Heart right ventricle (tissue), 16 donors: ENCODE measurements at regions not wholly inside any gene's neighbourhood (a gene's known extent, or its start where the extent isn't known, plus 50 kb on each side); places are given as distances from the start of the nearest gene placed in this dataset.

Experiments
- ATAC-seq, 8 donors: fragments of 200-7000 bp; cut with Tn5 transposase; one replicate each; pipeline ENCODE4 v1.9.1; 2020; ENCODE audit warnings: mild to moderate bottlenecking in 8 of 8, moderate library complexity in 8 of 8, moderate number of reproducible peaks in 1 of 8
- DNase-seq, 2 donors: peaks; one replicate each; pipeline ENCODE4 v3.0.0-alpha.2; 2020
- H3K27ac ChIP-seq, 10 donors: fragments of 200-600 bp; sonication (generic) in 2 of 10; one replicate each; pipeline versions ENCODE4 v1.5.0 to v1.8.0; 2020 to 2022; ENCODE audit warnings: mild to moderate bottlenecking in 3 of 10
- H3K27me3 ChIP-seq, 7 donors: fragments of 200-600 bp; one replicate each; pipeline ENCODE4 v1.8.0; 2021 to 2022; ENCODE audit warnings: mild to moderate bottlenecking in 2 of 7
- H3K36me3 ChIP-seq, 9 donors: fragments of 200-600 bp; sonication (generic) in 1 of 9; one replicate each; pipeline versions ENCODE4 v1.5.0 to v1.8.0; 2020 to 2022; ENCODE audit warnings: mild to moderate bottlenecking in 2 of 9
- H3K4me1 ChIP-seq, 9 donors: fragments of 200-600 bp; sonication (generic) in 1 of 9; one replicate each; pipeline versions ENCODE4 v1.5.0 to v1.8.0; 2020 to 2022; ENCODE audit warnings: mild to moderate bottlenecking in 4 of 9
- H3K4me3 ChIP-seq, 10 donors: fragments of 200-600 bp; sonication (generic) in 2 of 10; one replicate each; pipeline versions ENCODE4 v1.5.0 to v1.8.0; 2020 to 2022; ENCODE audit warnings: mild to moderate bottlenecking in 7 of 10, moderate library complexity in 2 of 10
- H3K9me3 ChIP-seq, 11 donors: fragments of 200-600 bp in 10 of 11; sonication (generic) in 2 of 11; one replicate each; pipeline versions ENCODE4 v1.5.0 to v1.8.0; 2013 to 2022; ENCODE audit warnings: mild to moderate bottlenecking in 2 of 11, control low read depth in 1 of 11, moderate library complexity in 1 of 11
- CTCF ChIP-seq, 9 donors: fragments of 200-600 bp; sonication (generic) in 2 of 9; IDR thresholded peaks; one replicate each; pipeline versions ENCODE4 v1.5.0 to v1.8.0; 2021 to 2022; ENCODE audit warnings: antibody characterized with exemption in 9 of 9, mild to moderate bottlenecking in 5 of 9, moderate library complexity in 1 of 9
- WGBS, 2 donors: extraction: QIAGEN DNeasy Blood & Tissue Kit; methylation state at CpG; one replicate each; pipeline ENCODE4 v1.1.7; 2013; ENCODE audit warnings: inconsistent platforms in 1 of 2; 5-methylcytosine and 5-hydroxymethylcytosine counted together
- intact Hi-C, 10 donors: fragments of 100-400 bp; cut with DNase I; formaldehyde crosslinking; loops; one replicate each; pipeline versions ENCODE4 v1.11.1 to v1.14.2; 2022
- donor health status: Arrhythmogenic right ventricular cardiomyopathy.
- donor health status: ischemic (EF 13 %, LVEDD 7.1; RV severe dilation, severe dysfunction).
- donor health status: healthy with polysubstance abuse.
- donor health status: DM: no; HTN: yes; CAD: no.
- donor health status: DM: no; HTN: no; CAD: no.
- donor health status: ischemic (EF 25% LVEDD 6.9; RV normal size, moderate dysfunction).
- donor health status: ischemic (EF 25% LVEDD 5.7; RV mildly dilated, moderate dysfunction).
- donor health status: healthy.
- donor health status: DM: yes; HTN: yes; CAD: no.
- donor health status: Ischemic cardiomyopathy.
- donor health status: ischemic (EF 35%, LVEDD 5.7; RV mildly dilated, moderate dysfunction).
- donor health status: nonischemic (EF 11% LVEDD 7.7; RV severe dilation, severe dysfunction).
- donor health status: DM: yes; HTN: yes; CAD: no.
- donor health status: PGD.
- donor health status: ischemic (EF 29% LVEDD 5.4; RV normal size, mild dysfunction).
- donor health status: nonischemic (EF 23%, LVEDD 6.1; RV moderate dilation, normal function).

- no peaks in the 10 kb centered on the region for H3K27me3 ChIP-seq
- no peak for DNase-seq
- H3K4me1 ChIP-seq: peaks cover 0 to 11% (median 3%) of the 10 kb centered on the region in 9 donors
- WGBS, 2 donors: 69 to 76% methylated on average over 3 of the region's 3 CpGs
- no peaks in the 10 kb centered on the region for H3K36me3 ChIP-seq
- H3K4me3 ChIP-seq: no peak overlapping the region
- intact Hi-C loops: no loop called here
- no peak for TF ChIP-seq CTCF (IDR thresholded peaks at IDR 0.05)
- no peak overlapping the region for H3K27ac ChIP-seq
- ATAC-seq: no peak
- H3K9me3 ChIP-seq: no peaks in the 10 kb centered on the region
Observed at GRCh38 chr5:125150041-125150669, 403.7 kb upstream of the ZNF608 start.

- Histone ChIP-seq H3K27me3 (no peaks in the 10 kb centered on the region), H3K36me3 (no peaks in the 10 kb centered on the region), H3K27ac (no peak overlapping the region), H3K4me3 (no peak overlapping the region), H3K9me3 (no peaks in the 10 kb centered on the region), H3K4me1 (peaks cover 0 to 11% (median 3%) of the 10 kb centered on the region in 9 donors)
- intact Hi-C loops: no loop called here
- DNase-seq: no peak
- TF ChIP-seq CTCF (IDR thresholded peaks at IDR 0.05): no peak
- 67 to 68% methylated on average over 4 of the region's 4 CpGs for WGBS, 2 donors
- no peak for ATAC-seq
Observed at GRCh38 chr5:125151150-125151900, 404.9 kb upstream of the ZNF608 start.

GRCh38 chr5:125152044-125152443 lies 405.6 kb upstream of the ZNF608 start:
- no peak for ATAC-seq
- intact Hi-C loops: no loop called here
- 74% methylated on average over 4 of the region's 4 CpGs for WGBS, 2 donors
- no peaks in the 10 kb centered on the region for H3K9me3 ChIP-seq
- no peak overlapping the region for H3K4me3 ChIP-seq
- no peak for TF ChIP-seq CTCF (IDR thresholded peaks at IDR 0.05)
- peaks cover 0 to 11% (median 3%) of the 10 kb centered on the region in 9 donors for H3K4me1 ChIP-seq
- no peaks in the 10 kb centered on the region for H3K27me3 ChIP-seq
- DNase-seq: no peak
- H3K27ac ChIP-seq: no peak overlapping the region
- no peaks in the 10 kb centered on the region for H3K36me3 ChIP-seq

GRCh38 chr5:125152461-125153189 lies 406.2 kb upstream of the ZNF608 start:
- intact Hi-C loops: no loop called here
- TF ChIP-seq CTCF (IDR thresholded peaks at IDR 0.05): no peak
- WGBS, 2 donors: 90 to 91% methylated on average over 13 of the region's 13 CpGs
- H3K27me3 ChIP-seq: no peaks in the 10 kb centered on the region
- H3K36me3 ChIP-seq: no peaks in the 10 kb centered on the region
- H3K4me1 ChIP-seq: peaks cover 0 to 11% (median 3%) of the 10 kb centered on the region in 9 donors
- no peaks in the 10 kb centered on the region for H3K9me3 ChIP-seq
- H3K27ac ChIP-seq: no peak overlapping the region
- no peak for ATAC-seq
- H3K4me3 ChIP-seq: no peak overlapping the region
- DNase-seq: no peak
